Epithelial cell of proximal tubule (primary cell): ENCODE measurements at regions not wholly inside any gene's neighbourhood (a gene's known extent, or its start where the extent isn't known, plus 50 kb on each side); places are given as distances from the start of the nearest gene placed in this dataset.

Source experiments
- DNase-seq: peaks from one replicate; pipeline ENCODE4 v3.0.0-alpha.2; 2011; ENCODE audit warnings: low read depth
- H3K4me3 ChIP-seq: 2 replicates; pipeline ENCODE4 v1.5.1; 2011; ENCODE audit warnings: low read depth, mild to moderate bottlenecking, low read length
- CTCF ChIP-seq: conservative IDR thresholded peaks from 2 replicates; pipeline ENCODE4 v1.5.1; 2012; ENCODE audit warnings: low read depth, mild to moderate bottlenecking, low read length

- TF ChIP-seq CTCF, result no peak
- DNase-seq, result no peak
- H3K4me3 ChIP-seq, result no peak overlapping the region
Measured at GRCh38 chr18:44246001-44246400, 434.7 kb upstream of the SETBP1 start.

- H3K4me3 ChIP-seq, result no peak overlapping the region
- no peak for TF ChIP-seq CTCF
- DNase-seq, result no peak
Measured at GRCh38 chr18:44258086-44258485, 422.6 kb upstream of the SETBP1 start.

- no peak for TF ChIP-seq CTCF
- H3K4me3 ChIP-seq, result no peak overlapping the region
- DNase-seq, result no peak
Measured at GRCh38 chr18:44258576-44258975, 422.1 kb upstream of the SETBP1 start.

- H3K4me3 ChIP-seq, result no peak overlapping the region
- DNase-seq, result no peak
- TF ChIP-seq CTCF, result no peak
Measured at GRCh38 chr18:44259610-44260009, 421.1 kb upstream of the SETBP1 start.

- no peak for TF ChIP-seq CTCF
- no peak overlapping the region for H3K4me3 ChIP-seq
- DNase-seq, result no peak
Measured at GRCh38 chr18:44265437-44265836, 415.3 kb upstream of the SETBP1 start.

GRCh38 chr18:44273298-44273697 is 407.4 kb upstream of the SETBP1 start:
- H3K4me3 ChIP-seq, result no peak overlapping the region
- no peak for DNase-seq
- TF ChIP-seq CTCF, result no peak

GRCh38 chr18:44280479-44280878 is 400.2 kb upstream of the SETBP1 start:
- no peak for TF ChIP-seq CTCF
- no peak for DNase-seq
- no peak overlapping the region for H3K4me3 ChIP-seq
